RPMI7951 (cell line): ENCODE measurements at regions not wholly inside any gene's neighbourhood (a gene's known extent, or its start where the extent isn't known, plus 50 kb on each side); places are given as distances from the start of the nearest gene placed in this dataset.
"Not testable (repeated sequence)": the region's sequence is repeated elsewhere in the genome, so short reads cannot be mapped to it uniquely, and the experiment has no call there.

Experiments
- DNase-seq: peaks from one replicate; pipeline ENCODE4 v3.0.0-alpha.2; 2012; ENCODE audit warnings: low read depth

DNA sequence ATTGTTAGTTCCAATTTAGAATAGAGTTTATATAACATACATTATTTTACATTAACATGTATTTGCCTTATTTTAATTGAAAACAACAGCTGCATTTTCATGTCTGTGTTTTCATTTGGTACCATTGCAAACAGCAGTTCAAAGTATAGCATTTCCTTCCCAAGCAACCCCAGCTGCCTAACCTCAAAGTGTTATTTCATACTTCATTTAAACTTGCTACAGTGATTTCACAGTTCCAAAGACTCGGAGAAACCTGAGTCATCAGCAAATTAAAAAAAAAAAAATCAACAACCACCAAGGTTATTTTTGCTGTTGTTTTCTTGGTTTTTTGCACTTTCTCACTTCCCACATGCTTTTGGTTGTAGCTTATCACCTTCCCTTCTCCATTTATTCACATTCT is 236.5 kb upstream of the SPHKAP start:
- no peak for DNase-seq

DNA sequence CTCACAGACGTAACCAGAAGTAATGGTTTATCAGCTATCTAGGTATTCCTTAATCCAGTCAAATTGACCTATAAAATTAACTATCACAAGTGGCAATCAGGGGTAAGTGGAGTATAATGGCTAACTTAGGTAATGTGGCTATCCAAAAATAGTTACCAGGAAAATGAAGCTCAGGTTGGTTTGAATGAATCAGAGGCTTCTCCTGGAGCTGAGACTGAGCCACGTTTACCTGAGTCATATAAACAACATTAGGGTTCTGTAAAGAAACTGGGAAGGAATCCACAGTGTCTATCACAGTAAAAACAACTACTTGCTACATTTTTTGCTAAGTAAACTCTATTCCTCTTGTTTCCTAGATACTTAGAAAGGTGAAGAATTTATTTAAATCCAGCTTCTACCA is 236.0 kb upstream of the SPHKAP start:
- DNase-seq = no peak

DNA sequence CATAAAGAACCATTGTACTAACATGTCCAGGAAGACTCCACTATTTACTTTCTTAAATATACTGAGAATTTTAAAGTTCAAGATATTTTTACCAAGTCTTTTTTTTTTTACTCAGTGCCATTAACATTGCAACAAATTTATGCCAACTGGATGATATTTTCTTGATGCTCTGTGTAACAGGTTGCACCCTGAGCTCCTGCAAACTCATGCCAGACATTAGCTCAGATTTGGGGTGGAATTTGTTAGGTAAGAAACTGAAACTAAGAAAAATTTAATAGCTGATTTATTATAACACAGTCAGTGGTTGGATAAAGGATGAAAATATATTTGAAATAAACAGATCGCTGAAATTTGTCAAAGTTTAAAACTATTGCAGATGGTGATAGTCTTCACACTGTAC is 228.6 kb upstream of the SPHKAP start:
- no peak for DNase-seq

DNA sequence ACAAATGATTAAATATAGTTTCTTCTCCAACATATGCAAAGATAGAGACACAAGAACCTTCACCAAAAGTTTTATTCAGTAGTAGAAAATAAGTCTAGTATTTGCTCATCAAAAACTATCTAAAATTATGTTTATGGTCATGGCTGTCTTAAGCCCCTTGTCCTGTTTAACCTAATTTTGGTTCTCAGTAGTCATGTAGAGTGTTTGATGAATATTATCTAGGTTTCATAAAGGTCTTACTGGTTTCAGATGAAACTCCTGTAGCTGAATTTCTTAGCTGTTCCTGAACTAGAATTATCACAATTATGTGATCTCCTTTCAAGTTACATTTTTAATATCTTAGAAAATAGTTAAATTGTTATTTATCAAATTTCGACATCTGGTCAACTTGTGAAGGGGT is 228.0 kb upstream of the SPHKAP start:
- no peak for DNase-seq

DNA sequence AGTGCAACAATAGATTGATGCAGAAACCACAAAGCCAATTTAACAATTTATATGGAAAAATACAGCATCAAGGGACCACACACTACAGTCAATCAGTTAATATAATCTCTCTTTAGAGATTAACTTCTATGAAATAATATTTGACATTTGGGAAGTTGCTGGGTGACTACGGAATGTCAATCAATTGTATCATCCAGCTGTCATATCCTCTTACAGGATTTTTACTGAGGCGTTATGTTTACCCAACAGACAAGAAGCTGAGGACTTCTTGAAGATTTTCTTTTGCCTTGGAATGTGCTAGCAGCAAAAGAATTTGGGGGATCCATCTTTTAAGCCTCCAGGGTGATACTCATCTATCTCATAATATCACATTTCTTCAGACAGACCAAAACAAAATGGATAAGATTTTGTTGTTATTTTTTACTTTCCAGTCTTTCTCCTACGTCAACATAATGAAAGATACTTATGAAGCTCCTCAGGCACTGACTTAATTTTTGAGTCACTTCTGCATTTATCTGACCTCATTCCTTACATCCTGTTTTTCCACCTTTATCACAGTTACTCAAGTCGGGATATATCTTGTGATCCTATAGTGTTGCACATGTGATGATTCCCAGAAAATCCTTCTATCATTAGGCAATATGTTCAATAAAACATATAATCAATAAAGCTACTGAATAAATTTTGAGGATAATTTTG is 227.2 kb upstream of the SPHKAP start:
- DNase-seq = no peak

DNA sequence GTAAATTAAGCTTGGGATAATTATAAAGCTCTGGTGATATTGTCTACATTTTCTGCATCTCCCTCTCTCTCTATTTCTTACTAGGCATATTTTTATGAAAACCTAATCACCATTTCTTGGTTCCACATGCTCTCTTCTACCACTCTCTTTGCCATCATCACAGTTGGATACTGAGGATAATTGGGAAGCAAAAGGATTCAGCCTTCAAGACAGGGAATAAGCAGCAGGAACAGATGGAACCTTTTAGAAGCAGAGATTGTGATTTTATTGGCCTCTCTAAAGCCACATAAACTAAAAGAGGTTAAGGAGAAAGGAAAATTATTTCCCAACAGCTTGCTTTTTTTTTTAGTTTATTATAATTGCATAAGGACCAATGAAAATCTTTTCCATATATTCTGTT is 226.3 kb upstream of the SPHKAP start:
- DNase-seq = no peak

DNA sequence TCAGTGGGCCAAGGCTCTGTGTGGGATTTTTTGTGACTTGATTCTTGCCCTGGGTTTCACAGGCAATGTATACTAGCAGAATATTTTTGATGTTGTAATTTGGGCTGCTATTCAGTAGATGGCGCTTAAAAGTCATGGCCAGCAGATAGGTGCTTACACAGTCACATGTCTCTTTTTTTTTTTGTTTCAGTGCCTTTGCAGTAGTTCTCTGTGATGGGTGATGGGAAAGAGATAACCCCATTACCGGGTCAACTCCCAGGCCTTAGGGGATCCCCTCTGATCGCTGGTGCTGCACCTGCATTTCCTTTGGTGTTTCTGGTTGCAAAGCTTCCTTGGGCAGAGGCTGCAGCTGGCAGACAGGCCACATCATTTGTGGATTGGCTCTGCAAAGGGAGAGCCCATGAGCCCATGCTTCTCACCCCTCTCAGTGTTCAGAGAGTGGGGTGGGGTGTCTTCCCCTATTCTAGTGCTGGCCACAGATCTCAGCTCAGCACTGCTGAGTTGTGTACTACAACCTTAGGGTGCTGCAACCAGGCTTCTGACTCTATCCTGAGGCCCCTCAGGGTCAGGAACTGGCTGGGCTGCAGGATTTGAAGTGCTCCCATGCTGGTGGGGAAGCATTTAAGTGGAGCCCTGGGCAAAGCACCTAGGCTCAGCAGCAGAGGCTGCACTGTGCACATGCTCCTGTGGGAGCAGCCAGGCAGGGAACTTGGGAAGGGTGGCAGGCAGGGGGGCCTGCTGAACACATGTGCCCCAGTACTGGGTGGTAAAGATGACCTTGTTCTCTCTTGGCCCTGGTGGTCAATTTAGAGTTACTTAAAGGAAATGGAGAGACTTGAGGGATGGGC is 219.8 kb upstream of the SPHKAP start:
- DNase-seq = no peak

DNA sequence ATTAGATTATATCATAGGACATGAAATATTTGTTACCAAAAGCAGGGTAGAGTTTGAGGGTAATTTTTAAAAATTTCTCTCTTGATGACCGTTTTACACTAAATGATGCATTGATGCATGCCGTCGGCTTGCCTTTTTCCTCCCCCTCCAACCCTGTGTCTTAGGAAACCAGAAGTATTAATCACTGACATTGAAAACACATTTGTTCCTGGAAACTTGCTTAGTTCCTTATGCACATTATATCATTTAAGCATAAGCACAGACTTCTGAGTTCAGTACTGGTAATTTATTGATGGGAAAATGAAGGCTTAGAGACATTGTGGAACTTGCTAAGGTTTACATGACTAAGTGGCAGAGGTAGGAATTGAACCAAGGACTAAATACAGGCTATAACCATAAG is 206.3 kb upstream of the SPHKAP start:
- DNase-seq = no peak

DNA sequence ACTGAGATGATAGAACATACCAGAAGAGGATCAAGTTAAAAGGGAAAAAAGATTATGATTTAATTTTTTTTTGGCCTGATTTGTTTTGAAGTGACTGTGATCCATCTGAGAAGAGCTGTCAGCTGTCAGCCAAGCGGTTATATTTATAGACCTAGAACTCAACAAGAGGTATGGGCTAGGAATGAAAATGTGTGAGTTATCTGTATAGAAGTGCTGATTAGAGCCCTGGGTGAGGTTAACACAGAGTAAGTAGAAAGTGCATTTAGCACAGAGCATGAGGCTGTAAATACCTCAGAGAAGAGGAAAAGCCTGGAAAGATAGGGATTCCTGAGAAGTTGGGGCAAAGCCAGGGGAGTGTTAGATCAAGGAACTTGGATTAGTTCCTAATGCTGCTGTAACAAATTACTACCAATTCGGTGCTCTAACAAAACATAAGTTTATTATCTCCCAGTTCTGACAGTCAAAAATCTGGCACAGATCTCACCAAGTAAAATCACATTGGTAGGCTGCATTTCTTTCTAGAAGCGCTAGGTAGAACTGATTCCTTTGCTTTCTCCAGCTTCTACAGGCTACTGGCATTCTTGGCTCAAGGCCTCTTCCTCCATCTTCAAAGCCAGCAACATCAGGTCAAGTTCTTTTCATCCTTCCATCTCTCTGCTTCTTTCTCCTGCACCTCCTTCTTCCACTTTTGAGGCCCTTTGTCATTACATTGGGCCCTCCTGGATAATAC is 197.4 kb upstream of the SPHKAP start:
- no peak for DNase-seq

DNA sequence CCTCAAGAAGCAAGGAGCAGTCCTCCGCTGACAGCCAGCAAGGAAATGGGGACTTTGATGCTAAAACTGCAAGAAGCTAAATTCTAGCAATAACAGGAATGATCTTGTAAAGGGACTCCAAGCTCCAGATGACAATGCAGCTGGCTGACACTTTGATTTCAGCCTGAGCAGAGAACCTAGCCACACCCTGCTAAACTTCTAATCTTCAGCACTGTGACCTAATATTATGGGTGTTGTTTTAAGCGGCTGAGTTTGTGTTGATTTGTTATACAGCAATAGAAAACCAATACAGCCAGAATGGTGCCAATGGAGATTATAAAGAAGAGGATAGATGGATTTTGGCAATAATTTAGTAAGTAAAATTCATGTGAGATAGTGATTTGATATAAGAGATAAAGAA is 196.7 kb upstream of the SPHKAP start:
- no peak for DNase-seq

DNA sequence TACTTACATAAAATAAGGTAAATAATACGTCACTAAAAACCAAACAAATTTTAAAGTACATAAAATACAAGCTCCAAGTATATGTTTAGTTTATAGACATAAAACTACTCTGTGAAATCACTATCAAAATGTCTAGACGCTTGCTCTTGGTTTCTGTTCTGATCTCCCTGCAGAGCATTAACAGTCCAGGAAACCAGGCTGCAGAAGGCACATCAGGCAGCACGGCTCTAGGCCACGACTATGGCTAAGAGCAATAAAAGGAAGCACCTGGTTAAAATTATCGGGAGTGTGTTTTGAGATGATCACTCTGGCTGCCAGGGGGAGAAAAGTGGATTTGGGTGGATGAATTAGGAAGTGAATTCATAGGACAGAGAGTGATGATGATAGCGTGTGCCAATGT is 196.0 kb upstream of the SPHKAP start:
- DNase-seq = no peak

DNA sequence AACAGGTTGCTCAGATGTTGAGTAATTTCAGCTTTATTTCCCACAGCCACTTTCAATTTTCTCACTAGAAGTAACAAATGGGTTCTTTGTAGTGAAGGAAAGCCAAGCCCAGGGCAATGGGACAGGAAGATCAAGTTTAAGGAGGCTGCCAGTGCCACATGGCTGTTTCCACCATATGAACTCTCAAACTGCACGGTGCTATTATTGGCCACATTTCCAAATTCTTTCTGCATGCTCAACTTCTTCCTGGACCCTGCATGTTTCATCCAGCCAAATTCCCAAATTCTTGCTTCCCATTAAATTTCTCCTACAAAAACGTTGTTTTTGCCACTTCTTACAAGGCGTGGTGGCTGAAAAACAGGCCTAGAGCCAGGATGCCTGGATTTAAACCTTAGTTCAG is 193.3 kb upstream of the SPHKAP start:
- DNase-seq = no peak

DNA sequence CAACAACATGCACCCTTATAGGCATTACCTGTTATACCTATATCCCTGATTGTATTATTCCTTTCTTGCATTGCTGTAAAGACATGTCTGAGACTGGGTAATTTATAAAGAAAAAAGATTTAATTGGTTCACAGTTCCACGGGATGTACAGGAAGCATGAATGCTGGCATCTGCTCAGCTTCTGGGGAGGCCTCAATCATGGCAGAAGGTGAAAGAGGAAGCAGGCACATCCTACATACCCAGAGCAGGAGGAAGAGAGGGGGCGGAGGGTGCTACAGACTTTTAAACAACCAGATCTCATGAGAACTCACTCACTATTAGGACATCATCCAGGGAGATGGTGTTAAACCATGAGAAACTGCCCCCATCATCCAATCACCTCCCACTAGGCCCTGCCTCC is 191.7 kb upstream of the SPHKAP start:
- no peak for DNase-seq

DNA sequence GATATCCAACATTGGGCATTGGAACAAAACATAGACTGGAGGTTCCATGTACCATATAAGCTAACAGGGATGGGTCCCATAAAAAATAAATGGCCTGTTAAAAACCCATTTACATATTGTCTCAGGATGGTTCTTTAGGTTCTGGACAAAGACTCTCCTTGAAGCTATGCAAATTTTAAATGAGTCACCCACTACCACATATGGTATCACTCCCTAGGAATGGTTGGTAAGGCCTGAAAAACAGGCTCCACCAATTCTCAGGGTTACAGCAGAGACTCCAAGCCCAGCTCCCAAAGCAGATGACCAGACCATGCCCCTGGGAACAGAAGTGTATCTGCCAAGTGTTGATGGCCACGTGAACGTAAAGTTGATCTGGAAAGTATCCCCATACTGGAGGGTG is 190.7 kb upstream of the SPHKAP start:
- no peak for DNase-seq

DNA sequence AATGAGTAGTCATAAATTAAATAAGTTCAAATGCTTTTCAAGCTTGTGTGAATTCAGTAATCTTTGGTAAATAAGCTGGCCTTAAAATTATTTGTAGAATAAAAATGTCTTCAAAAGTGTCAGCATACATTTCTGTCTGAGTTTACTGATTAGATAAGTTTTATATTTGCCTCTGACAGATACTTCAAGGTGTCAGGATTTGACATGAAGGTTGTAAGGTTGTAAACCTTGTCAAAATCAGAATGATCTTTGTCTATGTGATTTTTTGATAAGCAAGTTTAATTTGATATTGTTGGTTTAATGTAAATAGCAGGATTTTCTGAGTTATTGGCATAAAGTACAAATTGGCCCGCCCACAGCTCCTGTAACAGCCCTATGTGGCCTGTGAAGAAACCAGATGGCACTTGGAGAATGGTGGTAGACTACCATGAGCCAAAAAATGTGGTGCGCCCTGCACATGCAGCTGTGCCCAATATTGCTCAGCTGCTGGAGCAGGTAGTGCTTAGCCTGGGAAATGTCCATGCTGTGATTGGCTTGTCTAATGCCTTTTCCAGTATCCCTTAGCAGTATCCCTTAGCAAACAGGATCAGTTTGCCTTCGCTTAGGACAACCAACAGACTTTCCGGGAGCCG is 188.0 kb upstream of the SPHKAP start:
- DNase-seq = no peak

DNA sequence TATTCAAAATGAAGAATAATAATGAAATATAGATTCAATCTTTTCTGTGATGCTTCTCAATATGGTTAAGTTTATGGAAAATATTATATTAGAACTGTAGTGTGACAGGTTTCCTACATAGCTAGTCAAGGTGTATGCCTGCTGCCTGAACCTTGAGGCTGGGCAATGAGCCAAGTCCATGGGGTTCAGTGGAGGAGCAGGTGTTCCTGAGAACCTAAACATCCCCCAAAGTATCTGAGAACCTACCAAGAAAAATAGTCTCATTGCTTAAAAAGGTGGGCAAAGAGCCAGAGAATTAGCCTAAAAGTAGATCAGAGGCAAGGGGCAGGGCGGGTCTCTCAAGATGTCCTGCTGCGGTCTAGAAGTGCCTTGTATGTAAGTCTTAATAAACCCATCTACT is 185.9 kb upstream of the SPHKAP start:
- DNase-seq = no peak

DNA sequence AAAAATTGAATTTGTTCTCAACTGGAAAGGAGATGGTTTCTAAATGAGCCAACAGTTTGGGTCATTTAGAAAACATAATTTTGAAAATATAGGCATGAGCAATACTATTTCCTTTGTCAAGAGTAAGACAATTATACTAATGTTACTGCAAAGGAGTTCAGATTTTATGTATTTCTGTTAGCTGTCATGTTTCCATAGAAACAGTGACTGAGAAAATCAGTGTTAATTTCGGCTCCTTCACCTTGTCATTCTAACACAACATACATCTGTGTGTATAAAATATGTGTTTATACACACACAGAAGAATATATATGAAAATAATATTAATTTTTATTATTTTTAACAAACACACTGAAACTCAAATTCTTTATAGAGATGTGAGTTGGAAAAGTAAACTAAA is 178.0 kb upstream of the SPHKAP start:
- DNase-seq = no peak

DNA sequence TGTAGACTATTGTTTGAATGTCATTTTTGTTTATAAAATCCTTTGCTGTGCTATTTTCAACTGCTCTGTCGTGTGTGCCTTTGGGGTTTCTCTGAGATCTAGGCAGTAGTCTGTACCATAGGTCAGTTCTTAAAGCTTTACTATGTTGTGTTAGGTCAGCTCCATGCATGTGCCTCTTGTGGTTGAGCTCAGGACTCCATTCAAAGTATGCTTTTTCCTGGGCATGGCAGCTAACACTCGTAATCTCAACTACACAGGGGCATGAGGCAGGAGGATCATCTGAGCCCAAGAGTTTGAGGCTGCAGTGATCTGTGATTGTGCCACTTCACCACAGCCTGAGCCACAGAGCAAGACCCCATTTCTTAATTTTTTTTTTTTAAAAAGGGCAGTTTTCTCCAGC is 174.4 kb upstream of the SPHKAP start:
- no peak for DNase-seq

DNA sequence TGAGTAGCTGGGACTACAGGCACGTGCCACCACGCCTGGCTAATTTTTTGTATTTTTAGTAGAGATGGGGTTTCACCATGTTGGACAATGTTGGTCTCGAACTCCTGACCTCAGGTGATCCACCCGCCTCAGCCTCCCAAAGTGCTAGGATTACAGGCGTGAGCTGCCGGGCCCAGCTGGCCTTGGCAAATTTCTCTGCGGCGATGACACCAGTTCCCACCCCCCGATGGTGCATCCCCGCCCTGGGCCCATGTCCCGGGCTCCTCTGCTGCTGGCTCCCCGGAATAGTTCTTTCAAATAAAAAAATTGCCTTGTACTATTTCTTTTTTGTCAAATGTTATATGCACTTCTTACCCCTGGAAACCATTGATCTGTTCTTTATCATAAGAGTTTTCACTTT is 171.5 kb upstream of the SPHKAP start:
- not testable (repeated sequence) for DNase-seq

DNA sequence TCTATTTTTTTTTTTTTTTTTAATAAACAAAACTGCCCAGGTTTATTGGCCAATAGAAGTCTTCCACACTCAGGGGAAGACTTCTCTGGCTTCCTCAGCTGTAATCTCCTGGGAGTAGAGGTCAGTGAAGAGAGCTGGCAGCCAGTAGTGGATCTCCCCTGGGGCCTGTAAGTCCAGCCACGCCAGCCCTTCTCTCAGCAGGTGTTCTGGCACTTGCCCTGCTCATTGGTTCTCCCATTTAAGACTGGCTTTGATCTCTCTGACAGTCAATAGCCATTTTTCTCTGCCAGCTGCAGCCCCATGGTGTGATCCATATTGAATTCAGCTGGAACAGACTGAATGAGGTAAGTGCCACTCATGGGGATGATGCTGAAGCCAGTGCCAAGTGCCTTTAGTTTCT is 170.6 kb upstream of the SPHKAP start:
- DNase-seq = no peak

DNA sequence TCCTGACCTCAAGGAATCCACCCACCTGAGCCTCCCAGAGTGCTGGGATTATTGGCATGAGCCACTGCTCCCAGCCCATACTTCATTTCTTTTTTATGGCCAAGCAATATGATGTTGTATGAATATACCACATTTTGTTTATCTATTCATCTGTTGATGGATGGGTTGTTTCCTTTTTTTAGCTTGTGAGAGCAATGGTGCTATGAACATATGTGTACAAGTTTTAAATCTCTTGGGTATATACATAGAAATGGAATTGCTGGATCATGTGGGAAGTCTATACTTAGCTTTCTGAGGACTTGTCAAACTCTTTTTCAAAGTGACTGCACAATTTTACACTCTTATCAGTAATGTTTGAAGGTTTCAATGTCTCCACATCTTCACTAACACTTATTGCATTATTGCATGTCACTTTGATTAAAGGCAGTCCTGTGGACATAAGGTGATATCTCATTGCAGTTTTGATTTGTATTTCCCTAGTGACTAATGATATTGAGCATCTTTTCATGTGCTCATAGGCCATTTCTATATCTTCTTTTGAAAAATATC is 167.1 kb upstream of the SPHKAP start:
- DNase-seq = no peak

DNA sequence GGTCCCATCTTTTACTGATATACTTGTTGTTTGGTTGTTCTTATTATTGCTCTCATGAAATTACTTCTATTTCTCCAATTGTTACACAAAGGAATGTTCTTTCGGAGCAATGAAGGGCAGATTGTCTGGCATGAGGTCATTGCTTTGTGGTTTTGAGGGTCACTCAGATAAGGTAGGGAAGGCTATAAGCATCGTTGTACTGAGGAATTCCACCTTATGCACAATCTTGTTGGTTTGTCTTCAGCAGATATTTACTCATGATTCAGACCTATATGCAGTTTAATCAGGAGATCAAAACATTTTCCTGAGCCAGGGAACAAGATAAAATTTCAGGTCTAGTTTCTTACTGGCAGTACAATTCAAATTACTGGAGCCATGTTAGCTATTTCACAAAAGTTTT is 163.0 kb upstream of the SPHKAP start:
- no peak for DNase-seq
